OCI-LY7 (cell line): ENCODE measurements at regions not wholly inside any gene's neighbourhood (a gene's known extent, or its start where the extent isn't known, plus 50 kb on each side); places are given as distances from the start of the nearest gene placed in this dataset.
A peak's percentile ranks its signal among the peaks of the same experiment; 100 is the strongest.

Source experiments
- BruUV-seq: library from RNA; stranded (reverse); fragments of 400-500 nt; replicated peaks from 2 replicates; lab custom pipeline; 2021; lab: Mats Ljungman, UMichigan
- CTCF ChIA-PET: fragments of 300-600 bp; sonication (Branson Sonifier 250); formaldehyde crosslinking; loops from one replicate; lab custom pipeline; 2022; ENCODE audit warnings: antibody characterized with exemption; ENCODE audit not compliant: unreplicated experiment; lab: Charles Lee
- POLR2A ChIA-PET: fragments of 300-600 bp; sonication (Branson Sonifier 250); formaldehyde crosslinking; loops from one replicate; lab custom pipeline; 2022; ENCODE audit warnings: antibody characterized with exemption; lab: Charles Lee
- DNase-seq: peaks from one replicate; pipeline ENCODE4 v3.0.0-alpha.2; 2015; ENCODE audit warnings: low spot score
- H2AFZ ChIP-seq: fragments of 200-600 bp; sonication (generic), shearing (Covaris generic); 2 replicates; pipeline ENCODE4 v1.6.1; 2014; ENCODE audit warnings: mild to moderate bottlenecking, antibody characterized with exemption, low read length, moderate library complexity
- H3K27ac ChIP-seq: fragments of 200-600 bp; sonication (generic); 2 replicates; pipeline ENCODE4 v1.5.1; 2014; ENCODE audit warnings: mixed run types, low read depth, mild to moderate bottlenecking, moderate library complexity, low read length, inconsistent platforms; ENCODE audit not compliant: poor library complexity, severe bottlenecking
- H3K36me3 ChIP-seq: fragments of 200-600 bp; sonication (generic); 2 replicates; pipeline ENCODE4 v1.6.1; 2014; ENCODE audit warnings: mild to moderate bottlenecking, antibody characterized with exemption, low read length, moderate library complexity, mixed read lengths; ENCODE audit not compliant: insufficient read depth
- H3K4me1 ChIP-seq: fragments of 200-600 bp; sonication (generic); 2 replicates; pipeline ENCODE4 v1.5.1; 2014; ENCODE audit warnings: mild to moderate bottlenecking, low read length; ENCODE audit not compliant: insufficient read depth, poor library complexity, severe bottlenecking
- H3K4me2 ChIP-seq: fragments of 200-600 bp; sonication (generic); 2 replicates; pipeline ENCODE4 v1.6.1; 2014; ENCODE audit warnings: mild to moderate bottlenecking, low read length
- H3K4me3 ChIP-seq: fragments of 200-600 bp; sonication (generic); 2 replicates; pipeline ENCODE4 v1.5.1; 2014; ENCODE audit warnings: mild to moderate bottlenecking, low read depth, low read length; ENCODE audit not compliant: poor library complexity, severe bottlenecking
- H3K79me2 ChIP-seq: fragments of 200-600 bp; sonication (generic); 2 replicates; pipeline ENCODE4 v1.6.1; 2016; ENCODE audit warnings: low read depth, mild to moderate bottlenecking, low read length, moderate library complexity, mixed read lengths; ENCODE audit not compliant: insufficient read depth
- H3K9me2 ChIP-seq: fragments of 200-600 bp; sonication (generic); 2 replicates; pipeline ENCODE4 v1.6.1; 2016; ENCODE audit warnings: mild to moderate bottlenecking, low read length, mixed read lengths; ENCODE audit not compliant: insufficient read depth
- H3K9me3 ChIP-seq: fragments of 200-600 bp; sonication (generic); 2 replicates; pipeline ENCODE4 v1.6.1; 2014; ENCODE audit warnings: mild to moderate bottlenecking, mixed run types, low read length, mixed read lengths
- H4K20me1 ChIP-seq: fragments of 200-600 bp; sonication (generic); 2 replicates; pipeline ENCODE4 v1.6.1; 2014; ENCODE audit warnings: mild to moderate bottlenecking, antibody characterized with exemption, low read length, moderate library complexity, mixed read lengths; ENCODE audit not compliant: insufficient read depth
- CTCF ChIP-seq: fragments of 200-600 bp; sonication (generic); conservative IDR thresholded peaks from 2 replicates; pipeline ENCODE4 v1.5.1; 2014; ENCODE audit warnings: mild to moderate bottlenecking, antibody characterized with exemption, low read length, moderate library complexity, mixed read lengths
- EZH2phosphoT487 ChIP-seq: fragments of 200-600 bp; sonication (generic); IDR thresholded peaks from 2 replicates; pipeline ENCODE4 v1.6.1; 2018; ENCODE audit warnings: low read depth, borderline replicate concordance, mild to moderate bottlenecking, mixed run types, antibody characterized with exemption, low read length, moderate library complexity, mixed read lengths
- intact Hi-C: fragments of 100-400 bp; cut with micrococcal nuclease; formaldehyde crosslinking; loops from one replicate; pipeline ENCODE4 v1.10.0; 2022; ENCODE audit not compliant: unreplicated experiment

DNA sequence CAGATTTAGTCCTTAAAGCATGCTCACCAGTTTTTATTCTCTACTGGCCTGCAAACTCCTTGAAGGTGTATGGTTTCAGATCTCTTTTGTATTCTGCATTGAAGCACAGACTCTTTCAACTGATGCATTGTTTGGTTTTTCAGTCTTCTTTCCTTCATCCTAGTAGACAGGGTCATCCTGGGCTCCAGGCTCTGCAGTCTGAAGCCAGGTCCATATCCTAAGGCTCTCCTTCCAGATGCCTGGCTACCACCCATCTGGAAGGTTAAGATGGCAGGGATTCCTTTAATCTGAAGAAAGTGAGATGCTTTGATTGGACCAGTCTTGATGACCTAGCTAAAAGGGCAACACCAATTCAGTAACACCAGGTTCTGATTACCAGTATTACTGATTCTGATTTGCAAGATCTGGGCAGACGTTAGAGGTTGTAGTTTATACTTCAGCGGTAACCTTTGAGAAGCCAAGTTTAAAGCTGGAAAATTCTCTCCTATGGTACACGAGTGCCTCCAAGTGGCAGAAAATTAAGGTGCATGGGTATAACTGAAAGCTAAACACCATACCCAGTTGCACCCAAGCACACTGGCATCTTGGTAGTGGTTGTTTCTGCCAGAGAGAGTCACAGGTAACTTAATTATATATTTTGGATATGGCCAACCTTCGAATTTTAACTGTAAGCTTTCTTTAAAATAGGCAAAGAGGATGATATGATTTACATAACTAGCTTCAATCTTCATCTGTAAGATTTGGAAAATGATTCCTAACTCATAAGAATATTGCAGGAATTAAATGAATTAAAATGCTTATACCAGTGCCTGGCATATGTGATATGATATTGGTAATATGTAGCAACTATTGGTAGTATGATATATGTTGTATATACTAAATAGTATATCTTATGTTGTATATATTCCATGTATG is 1651.9 kb upstream of the MIR17HG start:
- no peaks in the 10 kb centered on the region for H3K79me2 ChIP-seq
- BruUV-seq = no TSS peak
- H2AFZ ChIP-seq = no peak overlapping the region
- H3K4me1 ChIP-seq = no peaks in the 10 kb centered on the region
- DNase-seq = peak; percentile 39
- CTCF ChIA-PET = no interaction called here
- intact Hi-C loops = loop anchor here (5.0 kb wide), 1 partner anchor 628 kb away; no protein-coding TSS in a partner anchor
- no peaks in the 10 kb centered on the region for H4K20me1 ChIP-seq
- no peak overlapping the region for H3K4me2 ChIP-seq
- TF ChIP-seq CTCF (peak; percentile 96), EZH2phosphoT487 (no peak)
- H3K27ac ChIP-seq = no peak overlapping the region
- 0 out of 2 replicates have a peak, but pooled peaks cover 4% of the 10 kb centered on the region for H3K9me2 ChIP-seq
- POLR2A ChIA-PET = interaction anchor here (0.7 to 1.8 kb wide), 6 partner anchors 9 to 25 kb away, joined by 3 to 5 read pairs (median 4); no protein-coding TSS in a partner anchor
- H3K36me3 ChIP-seq = no peaks in the 10 kb centered on the region
- H3K4me3 ChIP-seq = no peak overlapping the region
- H3K9me3 ChIP-seq = peaks cover 8% of the 10 kb centered on the region

DNA sequence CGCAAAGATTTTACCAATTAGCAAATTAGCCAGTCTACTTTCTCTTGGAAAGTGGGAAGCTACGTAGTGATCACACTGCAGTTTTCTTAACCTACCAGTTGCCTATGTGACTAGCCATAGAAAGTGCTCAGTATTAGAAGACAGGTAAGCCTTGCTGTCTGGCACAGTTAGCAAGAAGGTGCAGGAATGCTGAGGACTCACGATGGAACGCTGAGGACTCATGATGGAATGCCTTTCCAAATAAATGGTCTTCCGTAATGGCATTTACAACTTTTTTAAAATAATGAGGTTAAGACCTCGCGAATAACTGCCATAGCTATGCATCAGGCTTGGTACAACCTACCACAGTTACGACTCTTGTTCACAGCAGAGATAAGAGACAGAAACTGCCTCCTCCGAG is 1645.6 kb upstream of the MIR17HG start:
- TF ChIP-seq EZH2phosphoT487 (no peak), CTCF (no peak)
- CTCF ChIA-PET = no interaction called here
- no peaks in the 10 kb centered on the region for H3K79me2 ChIP-seq

GRCh38 chr13:89704040-89704439 is 1643.4 kb upstream of the MIR17HG start:
- no peak overlapping the region for H3K4me2 ChIP-seq
- no peaks in the 10 kb centered on the region for H3K4me1 ChIP-seq
- no TSS peak for BruUV-seq
- no peak overlapping the region for H3K27ac ChIP-seq
- no peak overlapping the region for H3K4me3 ChIP-seq
- DNase-seq = no peak
- no peaks in the 10 kb centered on the region for H4K20me1 ChIP-seq
- no peak for TF ChIP-seq CTCF
- TF ChIP-seq EZH2phosphoT487 = no peak
- POLR2A ChIA-PET = interaction anchor here (0.9 kb wide), 1 partner anchor 9 kb away, joined by 3 read pairs; no protein-coding TSS in a partner anchor
- H3K9me3 ChIP-seq = peaks cover 20% of the 10 kb centered on the region
- H3K79me2 ChIP-seq = no peaks in the 10 kb centered on the region
- intact Hi-C loops = no loop called here
- H2AFZ ChIP-seq = no peak overlapping the region
- no peaks in the 10 kb centered on the region for H3K36me3 ChIP-seq
- CTCF ChIA-PET = no interaction called here
- no peaks in the 10 kb centered on the region for H3K9me2 ChIP-seq

More for the DNA sequence above, 1645.6 kb upstream of the MIR17HG start:
- Histone ChIP-seq H3K27ac (no peak overlapping the region), H3K4me1 (no peaks in the 10 kb centered on the region), H3K36me3 (no peaks in the 10 kb centered on the region), H3K4me3 (no peak overlapping the region), H3K4me2 (no peak overlapping the region), H2AFZ (no peak overlapping the region), H3K9me2 (no peaks in the 10 kb centered on the region), H4K20me1 (no peaks in the 10 kb centered on the region), H3K9me3 (peaks cover 14% of the 10 kb centered on the region)
- no peak for DNase-seq
- intact Hi-C loops = no loop called here
- POLR2A ChIA-PET = interaction anchor here (0.6 to 1.5 kb wide), 2 partner anchors 14 to 1002 kb away, joined by 3 to 4 read pairs; no protein-coding TSS in a partner anchor
- no TSS peak for BruUV-seq
